ENCODE measurements at regions not wholly inside any gene's neighbourhood (a gene's known extent, or its start where the extent isn't known, plus 50 kb on each side); places are given as distances from the start of the nearest gene placed in this dataset.

DNA sequence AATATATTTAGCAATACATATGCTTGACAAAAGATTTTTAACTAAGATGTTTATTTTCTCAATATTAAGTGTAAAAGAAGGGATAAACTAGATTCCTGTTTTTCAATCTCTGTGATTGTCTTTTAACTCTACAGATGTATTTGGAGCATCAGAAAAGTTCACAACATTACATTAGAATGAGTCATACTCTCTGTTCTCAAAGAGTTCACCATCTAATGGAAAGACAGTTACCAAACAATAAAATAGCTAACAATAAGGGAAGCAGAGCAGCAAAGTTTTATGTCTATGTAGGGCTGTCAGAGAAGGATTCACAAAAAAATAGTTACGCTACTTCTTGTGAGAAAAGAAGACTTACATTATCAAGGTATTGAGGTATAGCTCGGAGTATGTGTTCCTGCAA lies 109.2 kb upstream of the MAP2 start:
- no peak for DNase-seq

DNA sequence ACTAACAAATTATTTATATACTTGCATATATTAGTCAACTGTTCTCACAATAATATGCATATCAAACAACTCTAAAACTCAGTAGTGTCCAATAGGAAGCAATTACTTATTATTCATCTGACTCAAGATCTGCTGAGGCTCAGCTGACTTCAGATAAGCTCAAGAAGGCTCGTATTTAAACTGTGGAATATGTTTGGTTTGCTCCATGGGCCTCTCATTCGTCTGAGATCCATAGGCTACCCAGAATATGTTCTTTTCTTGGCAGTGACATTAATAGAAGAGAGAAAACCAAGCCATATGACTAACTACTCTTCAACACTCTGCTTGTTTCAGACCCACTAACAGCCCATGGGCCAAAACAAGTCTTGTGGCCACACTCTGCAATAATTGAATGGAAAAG lies 107.7 kb upstream of the MAP2 start:
- no peak for DNase-seq

GRCh38 chr2:209321076-209321475 lies 102.8 kb upstream of the MAP2 start:
- no peak for DNase-seq

DNA sequence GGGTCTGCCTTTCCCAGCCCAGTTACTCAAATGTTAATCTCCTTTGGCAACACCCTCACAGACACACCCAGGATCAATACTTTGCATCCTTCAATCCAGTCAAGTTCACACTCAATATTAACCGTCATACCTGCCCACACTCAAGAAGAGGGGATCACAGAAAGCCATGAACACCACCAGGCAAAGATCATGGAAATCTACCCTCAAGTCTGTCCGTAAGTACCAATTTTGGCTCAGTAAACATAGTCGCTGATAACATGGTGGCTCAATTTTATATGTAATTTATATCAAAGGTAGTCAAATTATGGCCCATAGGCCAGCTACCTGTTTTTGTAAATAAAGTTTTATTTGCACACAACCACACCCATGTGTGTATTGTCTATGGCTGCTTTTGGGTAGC lies 102.3 kb upstream of the MAP2 start:
- DNase-seq, result no peak

DNA sequence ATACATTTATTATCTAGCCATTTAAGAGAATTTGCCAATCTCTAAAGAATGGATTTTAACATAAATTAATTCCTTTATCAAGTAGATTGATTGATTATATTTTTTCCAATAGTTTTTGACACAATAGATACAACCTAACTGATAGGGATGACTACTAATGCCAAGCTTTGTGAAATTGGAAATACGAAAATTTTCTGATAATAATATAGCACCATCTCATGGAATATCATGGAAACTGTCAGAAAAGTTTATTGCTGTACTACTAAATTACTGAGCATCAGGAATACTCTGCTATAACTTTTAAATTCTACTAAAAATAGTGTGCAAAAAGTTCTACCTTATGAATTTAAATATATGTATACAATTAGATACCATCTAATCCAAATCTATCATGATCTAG lies 101.8 kb upstream of the MAP2 start:
- DNase-seq, result no peak

DNA sequence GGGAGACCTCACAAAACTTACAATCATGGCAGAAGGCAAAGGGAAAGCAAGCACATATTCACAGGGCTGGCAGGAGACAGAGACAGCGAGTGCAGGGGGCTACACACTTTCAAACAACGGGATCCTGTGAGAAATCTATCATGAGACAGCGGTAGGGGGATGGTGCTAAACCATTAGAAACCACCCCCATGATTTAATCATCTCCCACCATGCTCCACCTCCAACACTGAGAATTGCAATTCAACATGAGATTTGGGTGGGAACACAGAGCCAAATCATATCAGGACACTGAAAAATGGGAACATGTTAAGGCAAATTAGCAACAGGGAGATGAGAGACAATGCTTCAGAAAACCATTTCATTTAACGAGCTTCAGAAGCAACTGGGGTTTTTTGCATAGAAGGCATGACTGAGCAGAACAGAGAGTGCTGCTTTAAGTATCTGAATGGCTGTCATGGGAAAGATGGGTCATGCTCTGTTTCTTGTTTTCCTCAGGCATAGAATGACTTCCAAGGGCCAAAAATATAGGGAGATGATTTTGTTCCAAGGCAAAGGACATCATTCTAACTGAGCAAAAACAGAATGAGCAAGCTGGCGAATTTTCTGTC lies 100.8 kb upstream of the MAP2 start:
- DNase-seq, result no peak

GRCh38 chr2:209323738-209324137 lies 100.1 kb upstream of the MAP2 start:
- no peak for DNase-seq

DNA sequence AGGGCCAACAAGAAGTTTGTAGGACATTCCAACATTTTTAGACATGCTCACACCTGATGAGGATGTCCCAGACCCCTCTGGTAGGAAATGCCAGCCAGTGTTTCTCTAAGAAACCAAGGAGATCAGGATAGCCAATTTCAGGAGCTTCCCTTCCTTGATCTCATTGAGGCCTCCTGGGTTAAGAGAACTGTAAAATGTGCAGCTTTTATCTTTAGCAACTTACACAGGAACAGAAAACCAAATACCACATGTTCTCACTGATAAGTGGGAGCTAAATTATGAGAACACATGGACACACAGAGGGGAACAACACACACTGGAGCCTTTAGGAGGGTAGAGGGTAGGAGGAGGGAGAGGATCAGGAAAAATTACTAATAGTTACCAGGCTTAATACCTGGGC lies 99.6 kb upstream of the MAP2 start:
- DNase-seq, result no peak

GRCh38 chr2:209331291-209331844 lies 92.5 kb upstream of the MAP2 start:
- peak; percentile 45 for DNase-seq

DNA sequence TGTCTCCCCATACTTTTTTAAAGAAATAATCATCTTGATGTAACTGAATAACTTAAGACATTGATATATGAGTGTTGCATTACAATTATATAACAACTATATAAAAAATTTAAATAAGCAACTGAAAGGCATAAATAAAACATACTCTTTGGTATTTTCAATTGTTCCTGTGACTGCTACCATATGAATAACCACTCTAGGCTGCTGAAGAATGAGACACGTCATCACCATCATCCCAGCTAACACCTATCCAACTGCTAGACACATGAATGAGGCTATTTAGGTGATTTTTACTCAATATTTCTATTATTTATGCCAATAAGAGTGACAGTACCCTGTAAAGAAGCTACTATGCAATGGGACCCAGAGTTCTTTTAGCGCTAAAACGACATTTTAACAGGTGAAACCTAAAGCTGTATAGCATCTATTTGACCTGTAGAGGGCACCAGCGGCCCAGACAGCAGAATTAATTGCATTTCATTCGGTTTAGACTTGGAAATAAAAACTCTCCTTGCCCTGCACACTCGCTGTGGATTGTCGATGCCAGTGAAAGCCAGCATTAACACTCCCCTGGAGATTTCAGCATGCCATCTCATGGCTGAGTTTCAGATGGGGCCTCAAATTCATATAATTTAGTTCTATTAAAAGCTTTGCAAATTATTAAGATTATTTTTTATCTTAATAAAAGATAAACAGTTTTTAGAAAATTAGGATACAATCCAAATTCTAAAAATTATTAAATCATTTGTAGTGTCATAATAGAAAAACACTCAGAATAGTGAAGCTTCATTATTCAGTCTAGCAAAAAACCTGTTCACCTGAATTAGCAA lies 89.4 kb upstream of the MAP2 start:
- peak; percentile 72 for DNase-seq

GRCh38 chr2:209340522-209340921 lies 83.3 kb upstream of the MAP2 start:
- DNase-seq, result no peak

DNA sequence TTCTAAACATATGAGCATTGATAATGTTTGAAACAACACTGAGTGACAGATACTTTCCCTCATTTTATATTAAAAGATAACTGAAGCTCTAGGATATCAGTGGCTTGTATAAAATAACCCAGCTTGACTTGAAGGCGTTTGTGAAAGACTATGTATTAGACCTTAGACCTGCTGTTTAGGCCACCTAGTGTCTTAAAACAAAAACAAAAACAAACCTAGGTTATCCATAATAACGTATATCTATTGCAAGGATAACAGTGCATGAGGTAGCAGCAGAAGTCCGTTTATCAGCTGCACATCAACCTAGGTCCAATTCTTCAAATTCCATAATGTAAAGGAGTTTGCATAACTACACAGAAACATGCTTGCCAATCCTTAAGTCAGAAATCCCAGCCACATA lies 79.5 kb upstream of the MAP2 start:
- no peak for DNase-seq

DNA sequence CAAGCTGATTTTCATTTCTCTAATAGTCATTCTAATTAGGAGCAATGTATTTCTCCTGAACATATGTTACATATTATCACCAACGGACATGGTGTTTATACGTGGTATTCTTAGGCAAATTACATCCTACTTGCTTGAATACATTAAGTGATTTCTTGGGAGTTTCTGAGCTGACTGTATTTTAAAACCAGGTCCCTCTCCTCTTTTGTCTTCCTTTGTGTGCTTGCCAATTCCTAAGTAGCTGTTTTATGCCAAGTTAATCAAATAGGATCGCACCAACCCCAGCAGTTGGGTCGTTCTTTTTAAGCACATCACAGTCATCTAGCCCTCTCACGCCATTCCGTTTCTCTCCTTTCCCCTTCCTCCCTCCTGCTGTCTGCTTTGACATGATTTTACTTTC lies 75.4 kb upstream of the MAP2 start:
- DNase-seq, result peak; percentile 19

- no peak for DNase-seq
These were observed 72.2 kb upstream of the MAP2 start for GRCh38 chr2:209351636-209352035.

DNA sequence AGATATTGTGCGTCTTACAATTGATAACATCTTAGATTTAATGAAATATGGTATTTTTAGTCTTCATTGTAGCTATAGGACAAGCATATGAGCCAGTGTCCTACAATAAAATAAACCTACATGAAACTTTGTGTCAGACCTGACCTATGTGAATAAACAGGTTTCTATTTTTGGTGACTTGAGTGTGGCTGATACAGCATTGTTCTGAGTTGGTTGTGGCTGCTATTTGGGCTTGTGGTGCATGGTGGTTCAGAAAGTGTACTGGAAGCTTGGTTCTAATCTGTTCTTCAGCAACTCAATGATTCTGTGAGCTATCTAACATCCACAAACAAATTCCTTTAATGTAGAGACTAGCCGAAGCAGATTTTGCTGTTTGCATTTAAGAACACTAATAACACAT lies 64.9 kb upstream of the MAP2 start:
- DNase-seq, result no peak

DNA sequence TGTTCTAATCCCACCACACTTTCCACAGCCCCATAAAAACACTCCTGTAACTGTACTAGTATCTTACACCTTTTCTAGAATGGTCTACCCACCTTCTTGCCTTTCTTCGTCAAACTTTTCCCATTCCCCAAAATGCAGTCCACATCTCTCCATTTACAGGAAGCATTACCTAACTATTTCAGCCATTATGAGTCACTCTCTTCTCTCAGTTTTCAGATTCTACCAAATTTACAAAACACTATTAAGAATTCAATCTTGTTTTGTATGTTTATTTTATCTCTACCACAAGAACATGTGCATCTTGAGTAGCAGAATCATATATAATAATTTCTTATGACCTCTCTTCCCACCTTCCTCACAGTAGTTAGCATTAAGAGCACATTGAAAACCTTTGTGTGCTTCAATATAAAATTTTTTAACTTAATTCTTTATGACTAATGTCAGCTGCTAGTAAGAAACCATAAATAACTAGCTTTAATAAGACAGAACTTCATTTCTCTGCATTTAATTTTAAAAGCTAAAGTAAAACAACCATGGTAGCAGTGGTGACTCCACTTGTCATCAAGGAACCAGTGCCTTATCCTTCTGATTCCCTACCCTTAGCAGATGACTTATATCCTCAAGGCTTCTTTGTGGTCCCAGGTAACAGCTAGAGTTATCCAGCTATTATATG lies 56.6 kb upstream of the MAP2 start:
- no peak for DNase-seq

DNA sequence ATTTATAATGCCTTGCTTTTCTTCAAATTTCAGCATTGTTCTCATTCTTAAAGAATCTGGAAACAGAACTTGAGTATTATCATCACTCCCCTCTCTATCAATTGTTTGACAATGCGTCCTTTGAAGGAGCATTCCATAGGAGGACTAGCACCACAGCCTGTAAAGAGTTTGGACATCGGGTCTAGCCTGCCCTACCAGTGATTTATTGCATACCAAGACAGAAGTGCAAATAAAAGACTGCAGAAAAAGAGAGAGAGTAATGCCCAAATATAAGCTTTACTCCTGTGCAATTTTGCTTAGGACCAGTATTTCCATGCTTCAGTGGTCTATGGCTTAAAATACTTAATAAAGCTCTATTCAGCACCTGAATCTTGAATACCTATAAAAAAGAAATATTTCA lies 55.4 kb upstream of the MAP2 start:
- DNase-seq, result no peak

GRCh38 chr2:209368914-209369313 lies 54.9 kb upstream of the MAP2 start:
- DNase-seq, result peak; percentile 45

GRCh38 chr2:209369656-209370055 lies 54.2 kb upstream of the MAP2 start:
- no peak for DNase-seq

- no peak for DNase-seq
These were observed 52.4 kb upstream of the MAP2 start for GRCh38 chr2:209371407-209371806.
